ENCODE measurements at regions not wholly inside any gene's neighbourhood (a gene's known extent, or its start where the extent isn't known, plus 50 kb on each side); places are given as distances from the start of the nearest gene placed in this dataset.
"Not testable (repeated sequence)": the region's sequence is repeated elsewhere in the genome, so short reads cannot be mapped to it uniquely, and the experiment has no call there.

DNA sequence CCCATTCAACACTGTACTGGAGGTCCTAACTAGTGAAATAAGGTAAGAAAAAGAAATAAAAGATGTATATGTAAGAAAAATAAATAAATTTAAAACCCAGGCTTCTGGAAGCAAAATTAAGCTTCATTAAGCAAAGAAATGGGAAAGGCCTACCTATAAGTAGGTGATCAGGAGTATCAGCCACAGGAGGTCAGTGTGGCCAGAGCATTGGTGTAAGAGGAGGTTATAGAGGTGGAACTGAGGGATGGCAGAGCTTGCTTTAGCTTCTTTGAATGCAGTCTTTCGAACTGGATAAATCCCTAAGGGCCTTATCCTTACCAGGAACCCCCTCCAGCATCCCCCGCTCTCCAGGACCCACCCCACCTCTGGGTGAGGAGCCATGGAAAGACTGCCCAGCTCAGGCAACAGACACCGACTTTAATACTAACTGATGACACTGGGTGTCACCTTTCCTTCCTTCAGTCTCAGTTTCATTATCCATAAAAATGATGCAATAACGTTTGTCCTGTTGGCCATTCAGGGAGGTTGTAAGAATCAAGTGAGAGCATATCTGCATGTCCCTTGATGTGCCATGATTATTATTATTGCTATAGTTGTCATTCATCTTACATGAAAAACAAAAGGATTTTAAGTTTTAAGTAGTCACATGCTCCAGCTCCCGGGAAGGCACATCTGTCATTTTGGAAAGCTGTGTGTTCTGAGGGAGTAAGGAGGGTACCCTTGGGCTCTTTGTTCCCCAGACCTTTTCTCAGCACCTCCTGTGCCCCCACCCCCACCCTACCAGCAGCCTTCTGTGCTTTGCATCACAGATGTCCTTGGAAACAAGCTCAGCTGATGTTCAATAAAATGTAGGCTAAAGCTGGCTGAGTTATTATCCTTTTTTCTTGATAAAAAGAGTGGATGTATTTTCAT, 50.8 kb upstream of the CTNNA1 start:
- DNase-seq, result no peak

DNA sequence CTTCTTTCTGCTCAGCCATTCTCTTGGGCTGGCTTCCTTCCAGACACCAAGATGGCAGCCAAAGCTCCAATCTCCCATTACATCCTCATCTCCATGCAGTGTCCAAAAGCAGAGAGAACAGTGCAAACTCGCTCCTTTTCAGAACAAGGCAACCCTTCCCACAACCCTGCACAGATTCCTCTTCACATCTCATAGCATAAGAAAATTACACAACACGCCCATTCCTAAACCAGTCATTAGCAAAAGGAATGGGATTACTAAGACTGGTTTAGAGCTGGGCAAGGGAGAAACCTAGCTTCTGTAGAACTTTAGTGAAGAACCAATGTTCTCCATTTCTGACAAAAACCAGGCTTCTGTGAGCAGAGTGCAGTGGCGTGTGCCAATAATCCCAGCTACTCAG, 51.5 kb upstream of the CTNNA1 start:
- no peak for DNase-seq

DNA sequence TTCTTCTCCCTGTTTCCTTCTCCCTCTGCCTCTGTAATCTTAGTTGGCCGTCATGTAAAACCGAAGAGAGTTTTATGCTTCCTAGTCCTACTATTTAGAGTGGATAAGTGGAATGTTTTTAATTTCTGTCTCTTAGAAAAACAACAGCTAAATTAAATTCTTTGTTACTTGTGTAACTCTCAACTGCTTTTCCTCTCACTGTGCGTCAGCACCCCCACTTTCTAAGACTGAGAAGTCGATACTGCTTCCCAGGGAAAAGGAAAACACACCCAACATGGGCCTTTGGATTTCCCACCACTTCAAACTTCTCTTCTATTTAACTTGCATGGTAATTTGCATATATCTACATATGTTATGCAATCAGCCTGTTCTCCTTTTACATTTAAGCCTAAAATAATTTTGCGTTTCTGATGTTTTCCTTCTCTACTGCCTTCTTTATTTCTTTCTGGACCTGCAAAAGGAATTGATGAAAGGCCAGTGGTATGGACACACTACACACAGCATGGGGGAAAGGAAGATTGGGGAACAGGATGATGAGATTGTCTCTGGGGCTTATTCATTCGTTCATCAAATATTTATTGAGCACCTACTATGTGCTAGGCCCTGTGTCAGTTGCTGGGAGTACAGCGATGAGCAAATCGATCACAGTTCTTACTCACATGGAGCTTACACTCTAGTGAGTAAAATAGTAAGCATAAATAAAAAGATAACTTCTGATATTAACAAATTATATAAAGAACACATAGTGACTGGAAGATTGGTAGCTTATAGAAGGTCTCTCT, 52.5 kb upstream of the CTNNA1 start:
- no peak for DNase-seq

DNA sequence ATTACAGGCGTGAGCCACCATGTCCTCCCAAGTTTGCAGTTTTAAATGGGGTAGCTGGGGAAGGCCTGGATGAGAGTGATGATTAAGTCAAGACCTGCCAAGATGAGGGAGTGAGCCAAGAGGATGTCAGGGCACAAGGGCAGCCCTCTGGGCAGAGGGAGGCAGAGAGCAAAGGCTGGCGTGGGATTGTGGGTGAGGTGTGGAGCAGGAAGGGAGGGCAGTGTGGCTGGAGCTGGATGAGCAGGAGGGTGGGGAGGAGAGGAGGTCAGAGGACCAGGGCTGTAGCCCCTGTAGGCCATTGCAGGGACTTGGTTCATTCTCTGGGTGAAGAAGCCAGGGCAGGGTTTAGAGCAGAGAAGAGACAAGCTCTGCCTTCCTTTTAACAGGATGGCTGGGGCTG, 53.7 kb upstream of the CTNNA1 start:
- DNase-seq, result no peak

DNA sequence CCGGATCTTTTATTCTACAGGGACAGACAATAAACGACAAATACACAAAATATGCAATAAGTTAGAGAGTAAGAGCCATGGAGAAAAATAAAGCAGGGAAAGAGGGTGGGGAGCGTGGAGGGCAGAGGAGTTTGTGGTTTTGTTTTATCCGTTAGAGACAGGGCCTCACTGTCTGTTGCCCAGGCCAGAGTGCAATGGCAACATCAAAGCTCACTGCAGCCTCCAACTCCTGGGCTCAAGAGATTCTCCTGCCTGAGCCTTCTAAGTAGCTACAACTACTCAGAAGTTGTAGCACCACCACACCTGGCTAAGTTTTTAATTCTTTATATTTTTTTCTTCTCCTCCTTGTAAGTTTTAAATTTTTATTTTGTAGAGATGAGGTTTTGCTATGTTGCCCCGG, 54.5 kb upstream of the CTNNA1 start:
- no peak for DNase-seq

DNA sequence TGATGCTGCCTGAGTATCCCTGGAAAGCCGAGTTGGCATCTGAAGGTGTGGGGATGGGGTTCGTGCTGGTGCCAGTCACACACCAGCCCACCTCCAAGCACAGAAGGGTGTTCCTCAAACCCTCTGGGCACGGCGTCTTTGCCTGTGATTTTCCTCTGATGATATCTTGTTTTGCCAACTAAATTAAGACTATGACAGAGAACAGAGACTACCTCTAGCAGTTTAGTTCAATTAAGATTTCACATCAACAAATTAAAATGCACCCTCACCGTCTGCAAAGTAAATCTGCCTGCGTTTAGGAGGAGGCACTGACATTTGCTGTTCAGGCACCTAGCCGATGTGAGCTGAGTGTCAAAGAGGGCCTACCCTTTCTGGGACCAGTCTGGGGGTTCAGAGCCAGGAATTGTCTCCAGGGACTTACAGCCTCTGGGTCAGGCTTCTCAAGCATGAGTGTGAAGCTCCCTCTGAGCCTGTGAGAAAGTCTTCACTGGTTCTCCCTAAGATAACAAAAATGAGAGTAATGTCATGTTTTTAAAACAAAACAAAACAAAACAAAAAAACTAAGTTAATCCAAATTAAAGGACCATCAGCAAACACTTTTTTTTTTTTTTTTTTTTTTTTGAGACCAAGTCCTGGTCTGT, 55.4 kb upstream of the CTNNA1 start:
- no peak for DNase-seq

DNA sequence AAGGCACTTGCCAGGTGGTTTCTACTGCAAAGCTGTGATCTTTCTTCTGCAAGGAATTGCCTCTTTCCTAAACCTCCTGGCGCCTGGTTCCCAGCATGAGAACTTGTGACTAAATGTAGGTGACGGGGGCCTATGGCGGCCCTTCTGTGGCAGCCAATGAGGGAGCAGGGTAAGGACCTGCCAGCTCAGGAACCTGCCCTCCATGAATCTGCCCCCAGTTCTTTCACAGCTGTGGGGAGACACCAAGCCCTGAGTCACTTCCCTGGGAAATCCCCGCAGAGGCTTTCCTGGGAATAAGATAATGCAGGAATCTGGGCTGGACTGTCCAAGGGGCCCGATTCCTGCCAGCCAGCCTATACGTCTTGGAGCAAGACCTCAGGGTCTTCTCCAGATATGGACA, 56.7 kb upstream of the CTNNA1 start:
- DNase-seq, result no peak

DNA sequence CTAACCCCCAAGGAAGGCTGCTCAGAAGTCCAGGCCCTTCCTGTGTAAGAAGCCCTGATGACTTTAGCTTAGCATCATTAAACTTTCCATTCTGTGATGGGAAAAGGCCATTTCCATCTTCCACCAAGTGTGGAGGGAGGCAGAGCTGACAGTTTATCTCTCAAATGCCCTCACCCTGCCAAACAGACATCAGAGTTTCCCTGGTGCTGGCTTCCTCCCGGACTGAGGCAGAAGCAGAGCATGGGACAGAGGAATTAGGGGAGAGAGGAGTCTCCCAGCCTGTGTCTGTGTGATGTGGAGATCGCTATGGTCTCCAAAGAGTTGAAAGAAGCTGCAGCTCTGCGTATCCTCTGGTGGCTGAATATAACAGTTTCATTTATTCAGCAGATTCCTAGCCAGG, 57.4 kb upstream of the CTNNA1 start:
- no peak for DNase-seq

DNA sequence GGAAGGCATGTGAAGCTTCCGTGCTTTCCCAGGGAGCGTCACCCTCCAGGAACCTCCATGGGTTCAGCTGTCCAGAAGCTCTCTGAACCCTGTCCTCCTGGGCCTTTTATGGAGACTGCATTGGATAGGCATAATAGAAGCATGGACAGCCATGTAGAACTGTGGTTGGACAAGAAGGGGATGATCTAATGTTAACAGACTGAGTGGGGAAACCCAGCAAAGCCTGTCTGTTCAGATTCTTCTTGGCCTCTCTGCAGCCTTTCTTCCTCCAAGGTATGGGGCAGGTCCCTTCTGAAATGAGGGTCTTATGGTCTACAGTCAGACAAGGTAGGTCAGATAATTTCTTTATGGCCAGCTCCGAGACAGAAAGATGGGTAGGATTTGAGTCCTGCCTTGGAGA, 59.1 kb upstream of the CTNNA1 start:
- no peak for DNase-seq

DNA sequence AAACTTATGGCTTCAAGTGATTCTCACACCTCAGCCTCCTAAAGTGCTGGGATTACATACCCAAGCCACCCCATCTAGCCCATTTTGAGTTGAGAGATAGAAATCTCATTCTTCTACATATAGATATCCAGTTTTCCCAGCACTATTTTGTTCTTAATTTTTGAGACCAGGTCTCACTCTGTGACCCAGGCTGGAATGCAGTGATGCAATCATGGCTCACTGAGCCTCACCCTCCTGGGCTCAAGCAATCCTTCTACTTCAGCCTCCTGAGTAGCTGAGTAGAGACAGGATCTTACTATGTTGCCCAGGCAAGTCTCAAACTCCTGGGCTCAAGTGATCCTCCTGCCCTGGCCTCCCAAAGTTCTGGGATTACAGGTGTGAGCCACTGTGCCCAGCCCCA, 60.9 kb upstream of the CTNNA1 start:
- DNase-seq, result no peak

DNA sequence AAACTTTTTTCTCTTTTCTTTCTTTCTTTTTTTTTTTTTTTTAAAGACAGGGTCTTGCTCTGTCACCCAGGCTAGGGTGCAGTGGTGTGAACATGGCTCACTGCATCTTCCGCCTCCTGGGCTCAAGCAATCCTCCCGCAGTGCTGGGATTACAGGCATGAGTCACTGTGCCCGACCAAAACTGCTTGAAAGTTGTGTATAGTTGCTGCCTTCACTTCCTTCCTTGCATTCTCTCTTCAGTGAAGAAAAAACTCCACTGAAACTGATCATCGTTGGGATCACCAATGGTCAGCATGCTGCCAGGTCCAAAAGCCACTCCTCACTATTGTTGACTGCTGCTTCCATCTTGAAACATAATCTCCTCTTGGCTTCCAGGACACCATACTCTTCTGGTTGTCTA, 66.6 kb upstream of the CTNNA1 start:
- DNase-seq, result peak; percentile 18 to 28

DNA sequence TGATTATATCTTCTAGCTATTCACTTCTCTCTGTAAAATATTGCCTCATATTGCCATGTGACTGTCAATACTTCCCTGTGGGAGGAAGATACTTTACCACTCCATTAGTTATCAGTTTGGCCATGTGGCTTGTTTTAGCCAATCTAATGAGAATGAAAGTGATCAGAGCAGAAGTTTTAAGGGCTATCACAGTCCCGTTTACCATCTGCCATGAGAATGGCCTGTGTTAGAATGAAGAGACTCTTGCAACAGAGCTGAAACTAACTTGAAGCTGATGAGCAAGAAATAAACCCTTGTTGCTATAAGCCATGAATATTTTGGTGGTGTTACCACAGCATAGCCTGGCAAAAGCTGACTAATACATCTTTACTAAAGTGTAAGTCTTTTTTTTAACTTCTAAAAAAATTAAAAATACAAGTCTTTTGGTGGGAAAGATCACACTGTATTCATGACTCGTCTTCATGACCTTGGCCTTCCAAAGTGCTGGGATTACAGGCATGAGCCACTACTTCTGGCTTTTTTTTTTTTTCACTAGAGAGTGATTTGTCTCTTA, 68.0 kb upstream of the CTNNA1 start:
- DNase-seq, result peak; percentile 3 to 59

DNA sequence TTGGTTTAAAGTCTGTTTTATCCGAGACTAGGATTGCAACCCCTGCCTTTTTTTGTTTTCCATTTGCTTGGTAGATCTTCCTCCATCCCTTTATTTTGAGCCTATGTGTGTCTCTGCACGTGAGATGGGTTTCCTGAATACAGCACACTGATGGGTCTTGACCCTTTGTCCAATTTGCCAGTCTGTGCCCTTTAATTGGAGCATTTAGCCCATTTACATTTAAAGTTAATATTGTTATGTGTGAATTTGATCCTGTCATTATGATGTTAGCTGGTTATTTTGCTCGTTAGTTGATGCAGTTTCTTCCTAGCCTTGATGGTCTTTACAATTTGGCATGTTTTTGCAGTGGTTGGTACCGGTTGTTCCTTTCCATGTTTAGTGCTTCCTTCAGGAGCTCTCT, 70.8 kb upstream of the CTNNA1 start:
- DNase-seq, result not testable (repeated sequence)

DNA sequence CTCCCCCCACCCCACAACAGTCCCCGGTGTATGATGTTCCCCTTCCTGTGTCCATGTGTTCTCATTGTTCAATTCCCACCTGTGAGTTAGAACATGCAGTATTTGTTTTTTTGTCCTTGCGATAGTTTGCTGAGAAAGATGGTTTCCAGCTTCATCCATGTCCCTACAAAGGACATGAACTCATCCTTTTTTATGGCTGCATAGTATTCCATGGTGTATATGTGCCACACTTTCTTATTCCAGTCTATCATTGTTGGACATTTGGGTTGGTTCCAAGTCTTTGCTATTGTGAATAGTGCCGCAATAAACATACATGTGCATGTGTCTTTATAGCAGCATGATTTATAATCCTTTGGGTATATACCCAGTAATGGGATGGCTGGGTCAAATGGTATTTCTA, 74.4 kb upstream of the CTNNA1 start:
- not testable (repeated sequence) for DNase-seq

DNA sequence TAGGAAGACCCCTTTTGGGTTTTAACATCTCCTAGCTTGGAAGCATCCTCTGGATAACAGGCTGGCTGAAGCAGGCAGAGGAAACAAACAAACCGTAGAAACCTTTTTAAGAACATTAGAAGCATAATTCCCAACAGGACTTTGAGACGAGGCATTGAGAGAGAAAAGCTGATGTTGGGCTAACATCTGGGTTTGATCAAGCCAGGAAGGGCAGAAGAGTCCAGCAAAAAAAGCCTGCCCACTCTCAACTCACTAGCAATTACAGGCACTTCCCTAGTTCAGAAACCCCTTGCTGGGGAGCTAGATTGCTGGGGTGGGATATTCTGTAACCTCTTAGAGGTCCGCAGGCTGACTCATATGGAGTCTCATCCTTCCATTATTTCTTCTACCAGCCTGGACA, 75.4 kb upstream of the CTNNA1 start:
- no peak for DNase-seq

DNA sequence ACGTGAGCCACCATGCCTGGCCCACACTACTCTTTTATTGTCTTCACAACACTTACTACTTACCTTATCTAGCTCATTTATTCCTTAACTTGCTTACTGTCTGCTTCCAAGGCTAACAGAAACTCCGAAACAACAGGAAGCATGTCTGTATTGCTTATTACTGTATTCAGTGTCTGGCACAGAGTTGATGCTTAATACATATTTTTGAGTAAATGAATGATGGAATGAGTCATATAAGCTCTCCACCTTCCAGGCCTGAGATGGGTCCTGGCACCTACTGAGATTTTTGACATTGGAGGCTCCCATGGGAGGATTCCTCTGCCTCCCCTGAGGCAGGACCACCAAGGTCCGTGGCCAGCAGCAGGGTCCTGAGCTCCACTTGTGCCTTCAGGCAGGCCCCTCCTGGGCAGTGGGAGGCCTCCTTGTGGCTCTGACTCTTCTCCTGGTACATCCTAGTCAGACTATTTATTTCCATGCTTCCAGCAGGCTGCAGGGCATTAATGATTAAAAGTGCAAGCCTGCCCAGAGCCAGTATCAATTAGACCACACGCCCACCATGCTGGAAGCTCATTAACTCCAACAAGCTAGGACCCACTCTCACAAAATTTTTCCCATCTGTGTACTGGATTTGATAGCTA, 76.5 kb upstream of the CTNNA1 start:
- DNase-seq, result no peak

DNA sequence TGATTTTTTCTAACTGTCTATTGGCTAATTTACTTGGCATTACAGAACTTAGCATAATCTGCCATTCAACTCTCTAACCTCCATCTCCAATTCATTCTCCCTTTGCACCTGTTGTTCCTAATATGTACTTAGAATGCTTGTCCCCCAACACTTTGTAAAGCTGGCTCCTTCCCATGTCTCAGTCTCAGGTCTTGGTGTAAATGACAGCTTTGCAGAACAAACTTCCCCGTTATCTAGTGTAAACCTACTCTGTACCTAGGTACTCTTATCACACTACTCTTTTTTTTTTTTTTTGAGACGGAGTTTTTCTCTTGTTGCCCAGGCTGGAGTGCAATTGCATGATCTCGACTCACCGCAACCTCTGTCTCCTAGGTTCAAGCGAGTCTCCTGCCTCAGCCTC, 77.2 kb upstream of the CTNNA1 start:
- no peak for DNase-seq

DNA sequence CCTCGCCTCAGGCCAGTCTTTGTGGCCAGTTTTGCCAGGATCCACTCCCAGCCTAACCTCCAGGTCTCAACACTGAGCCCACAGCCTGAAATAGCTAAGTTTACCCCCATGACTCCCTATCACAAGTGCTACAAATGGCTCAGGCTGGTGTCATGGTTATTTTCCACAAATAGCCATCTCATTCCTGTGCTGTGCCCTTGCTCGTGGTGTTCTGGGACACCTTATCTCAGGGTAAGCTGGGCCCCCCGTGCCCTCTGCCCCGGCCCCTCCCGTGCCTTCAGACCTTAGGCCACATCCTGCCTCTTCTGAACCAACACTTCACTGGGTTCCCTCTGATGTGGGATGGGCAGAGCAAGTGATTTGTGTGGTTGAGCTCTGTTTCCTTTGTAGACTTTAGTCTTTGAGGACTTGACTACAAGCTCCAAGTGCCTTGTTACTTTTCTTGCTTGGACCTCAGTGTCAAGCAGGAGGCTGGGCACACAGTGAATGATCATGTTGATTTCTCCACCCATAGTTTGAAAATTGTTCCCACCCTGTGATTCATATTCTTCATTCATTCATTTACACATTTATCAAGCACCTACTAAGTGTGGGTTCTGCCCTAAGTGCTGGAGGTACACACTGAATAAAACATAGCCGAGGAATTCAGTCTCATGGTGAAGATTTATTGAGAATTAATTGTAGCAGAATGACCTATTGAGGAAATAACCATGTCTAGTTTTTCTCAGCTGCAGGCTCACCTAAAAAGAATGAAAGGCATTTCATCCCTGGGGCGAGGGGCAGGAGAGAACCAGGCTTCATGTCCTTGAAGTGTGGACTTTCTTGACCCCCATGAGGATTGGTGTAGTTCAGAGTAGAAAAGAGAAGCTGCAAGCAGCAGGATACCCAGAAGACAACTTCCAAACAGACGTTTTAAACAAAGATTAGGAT, 84.5 kb upstream of the CTNNA1 start:
- DNase-seq, result no peak

DNA sequence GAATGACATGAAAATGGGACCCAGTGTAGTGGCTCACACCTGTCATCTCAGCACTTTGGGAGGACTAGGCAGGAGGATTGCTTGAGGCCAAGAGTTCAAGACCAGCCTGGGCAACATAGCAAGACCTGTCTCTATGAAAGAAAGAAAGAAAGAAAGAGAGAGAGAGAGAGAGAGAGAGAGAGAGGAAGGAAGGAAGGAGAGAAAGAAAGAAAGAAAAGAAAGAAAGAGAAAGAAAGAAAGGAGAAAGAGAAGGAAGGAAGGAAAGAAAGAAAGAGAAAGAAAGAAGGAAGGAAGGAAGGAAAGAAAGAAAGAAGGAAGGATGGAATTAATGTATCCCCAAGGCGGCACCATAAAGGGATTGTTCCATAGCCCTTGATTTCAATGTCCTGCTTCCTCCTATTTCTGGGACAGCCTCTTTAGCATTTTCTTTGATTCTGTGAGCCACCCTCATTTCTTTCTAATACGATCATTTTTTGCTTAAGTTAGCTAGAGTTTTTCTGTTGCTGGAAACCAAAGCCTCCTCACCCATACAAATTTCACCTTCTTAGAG, 85.4 kb upstream of the CTNNA1 start:
- not testable (repeated sequence) for DNase-seq

DNA sequence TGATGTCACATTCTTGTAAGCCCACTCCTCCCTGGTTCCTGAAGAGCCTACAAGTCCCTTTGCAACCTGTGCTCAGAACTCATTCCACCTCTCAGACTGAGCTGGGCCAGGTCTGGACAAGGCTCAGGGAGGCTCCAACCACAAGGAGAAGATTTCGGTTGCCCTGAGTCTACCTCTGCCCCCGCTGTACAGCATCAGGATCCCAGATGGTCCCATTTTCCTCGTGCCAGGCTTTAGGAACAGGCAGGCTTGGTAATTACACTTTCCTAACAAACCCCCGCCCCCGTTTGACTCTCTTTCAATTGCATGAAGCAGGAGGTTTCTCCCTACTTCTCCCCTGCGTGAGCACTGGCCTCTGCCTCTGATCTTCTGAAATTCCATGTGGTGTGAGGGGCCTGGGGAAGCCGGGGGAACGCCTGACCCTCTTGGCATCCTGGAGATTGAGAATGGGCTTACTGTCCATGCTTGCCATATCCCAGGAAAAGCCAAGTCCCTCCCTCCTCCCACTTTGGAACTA, 86.9 kb upstream of the CTNNA1 start:
- DNase-seq, result no peak

DNA sequence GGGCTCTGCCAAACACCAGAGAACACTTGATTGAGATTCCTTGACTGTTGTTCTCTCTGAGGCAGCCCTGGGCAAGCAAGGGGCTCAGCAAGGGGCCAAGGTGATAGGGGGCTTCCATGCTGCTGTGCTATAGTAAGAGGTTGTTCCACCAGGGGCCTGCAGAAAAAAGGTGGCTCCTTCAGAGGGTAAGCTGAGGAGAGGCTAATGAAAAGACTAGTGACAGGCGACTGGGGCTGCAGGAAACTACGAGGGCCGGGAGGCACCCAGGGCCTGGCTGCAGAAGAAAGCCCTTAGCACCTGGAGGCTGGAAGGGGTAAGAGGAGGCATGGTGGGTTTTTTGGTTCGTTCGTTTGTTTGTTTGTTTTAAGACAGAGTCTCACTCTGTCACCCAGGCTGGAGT, 88.0 kb upstream of the CTNNA1 start:
- DNase-seq, result no peak
